ENCODE measurements at regions not wholly inside any gene's neighbourhood (a gene's known extent, or its start where the extent isn't known, plus 50 kb on each side); places are given as distances from the start of the nearest gene placed in this dataset.
A peak's percentile ranks its signal among the peaks of the same experiment; 100 is the strongest.

- no peak overlapping the region for H3K27ac ChIP-seq (ENCODE audit: low read depth, low read length)
- H3K4me3 ChIP-seq (ENCODE audit: low read depth, low read length), result no peak overlapping the region
- H3K4me1 ChIP-seq (ENCODE audit: control insufficient read depth, insufficient read depth, low read length), result peaks cover 27% of the 10 kb centered on the region
- no peaks in the 10 kb centered on the region for H3K27me3 ChIP-seq (ENCODE audit: control insufficient read depth, insufficient read depth, low read length)
- H3K36me3 ChIP-seq (ENCODE audit: control insufficient read depth, insufficient read depth, low read length), result no peaks in the 10 kb centered on the region
- peaks cover 8% of the 10 kb centered on the region; the same call in 1 of the 2 replicates for H3K9me3 ChIP-seq (ENCODE audit: control insufficient read depth, insufficient read depth, low read depth, low read length)
- no peak overlapping the region for H3K9ac ChIP-seq (ENCODE audit: low read length)
These were observed 135.3 kb upstream of the FAM20C start for GRCh38 chr7:57071-57470.

GRCh38 chr7:57482-58255 lies 134.7 kb upstream of the FAM20C start:
- Histone ChIP-seq H3K4me1 (ENCODE audit: control insufficient read depth, insufficient read depth, low read length) (peaks cover 27% of the 10 kb centered on the region), H3K27me3 (ENCODE audit: control insufficient read depth, insufficient read depth, low read length) (no peaks in the 10 kb centered on the region), H3K27ac (ENCODE audit: low read depth, low read length) (no peak overlapping the region), H3K9me3 (ENCODE audit: control insufficient read depth, insufficient read depth, low read depth, low read length) (peaks cover 7% of the 10 kb centered on the region; the same call in 1 of the 2 replicates), H3K4me3 (ENCODE audit: low read depth, low read length) (no peak overlapping the region), H3K9ac (ENCODE audit: low read length) (no peak overlapping the region), H3K36me3 (ENCODE audit: control insufficient read depth, insufficient read depth, low read length) (no peaks in the 10 kb centered on the region)

DNA sequence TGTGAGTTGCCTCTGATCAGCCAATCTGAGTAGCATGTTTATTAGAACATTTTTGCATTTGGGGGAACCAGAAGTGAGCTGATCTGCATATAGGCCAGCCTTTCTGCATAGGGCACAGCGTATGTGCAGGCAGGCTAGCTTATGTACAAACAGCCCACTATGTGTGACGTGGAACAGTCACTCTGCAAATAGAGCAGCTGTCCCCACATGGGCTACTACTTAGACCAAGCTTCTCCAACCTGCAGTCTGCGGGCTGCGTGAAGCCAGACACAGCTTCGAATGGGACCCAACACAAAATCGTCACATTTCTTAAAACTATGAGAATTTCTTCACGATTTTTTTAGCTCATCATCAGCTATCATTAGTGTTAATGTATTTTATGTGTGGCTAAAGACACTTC lies 134.1 kb upstream of the FAM20C start:
- H3K4me3 ChIP-seq (ENCODE audit: low read depth, low read length), result no peak overlapping the region
- H3K36me3 ChIP-seq (ENCODE audit: control insufficient read depth, insufficient read depth, low read length), result no peaks in the 10 kb centered on the region
- no peak overlapping the region for H3K9ac ChIP-seq (ENCODE audit: low read length)
- H3K4me1 ChIP-seq (ENCODE audit: control insufficient read depth, insufficient read depth, low read length), result peaks cover 30% of the 10 kb centered on the region
- H3K27me3 ChIP-seq (ENCODE audit: control insufficient read depth, insufficient read depth, low read length), result no peaks in the 10 kb centered on the region
- H3K27ac ChIP-seq (ENCODE audit: low read depth, low read length), result no peak overlapping the region
- 0 out of 2 replicates have a peak, but pooled peaks cover 3% of the 10 kb centered on the region for H3K9me3 ChIP-seq (ENCODE audit: control insufficient read depth, insufficient read depth, low read depth, low read length)

DNA sequence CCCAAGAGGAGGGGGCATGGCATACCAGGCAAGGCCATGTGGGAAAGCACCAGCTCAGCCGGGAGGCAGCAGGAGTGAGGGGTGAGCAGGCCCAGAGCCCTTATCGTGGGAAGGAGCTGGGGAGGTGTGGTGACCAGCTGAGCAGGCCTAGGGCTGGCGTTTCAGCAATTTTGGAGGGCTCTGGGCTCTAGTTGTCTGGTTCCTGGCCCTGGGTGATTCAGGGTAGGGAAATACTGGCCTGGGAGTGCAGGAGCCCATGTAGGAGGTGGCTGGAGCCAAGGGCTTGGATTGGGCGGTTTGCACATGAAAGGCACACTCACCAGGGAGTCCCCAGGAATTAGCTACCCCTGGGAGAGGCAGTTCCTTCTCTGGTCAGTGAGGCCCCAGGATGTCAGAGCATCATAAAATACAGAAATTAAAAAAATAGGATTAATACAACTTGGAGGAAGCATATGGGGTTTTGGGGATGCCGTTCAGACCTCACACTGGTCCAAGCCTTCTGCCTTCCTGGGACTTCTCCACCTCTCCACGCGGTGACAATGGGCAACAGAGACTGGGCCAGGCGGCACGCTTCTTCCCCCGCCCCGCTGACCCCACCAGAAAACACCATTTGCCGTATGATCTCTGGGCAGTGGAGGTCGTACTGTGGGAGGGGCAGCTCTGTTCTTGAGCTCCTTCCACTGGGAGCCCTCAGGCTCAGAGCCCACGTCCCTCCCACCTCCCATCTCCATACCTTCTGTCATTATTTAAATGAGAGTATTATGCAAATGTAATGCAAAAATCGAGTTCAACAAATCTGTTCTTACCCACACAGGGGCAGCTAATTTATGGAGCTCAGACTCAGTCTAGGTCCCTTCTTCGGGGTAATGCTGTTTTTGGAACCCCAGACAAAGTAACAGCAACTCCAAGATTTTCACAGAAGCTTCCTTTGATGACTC lies 133.0 kb upstream of the FAM20C start:
- peaks cover 36% of the 10 kb centered on the region for H3K4me1 ChIP-seq (ENCODE audit: control insufficient read depth, insufficient read depth, low read length)
- H3K4me3 ChIP-seq (ENCODE audit: low read depth, low read length), result peak overlapping the region; percentile 22; the same call in 1 of the 2 replicates
- no peaks in the 10 kb centered on the region for H3K27me3 ChIP-seq (ENCODE audit: control insufficient read depth, insufficient read depth, low read length)
- peak overlapping the region; percentile 14 for H3K9ac ChIP-seq (ENCODE audit: low read length)
- no peaks in the 10 kb centered on the region for H3K9me3 ChIP-seq (ENCODE audit: control insufficient read depth, insufficient read depth, low read depth, low read length)
- H3K36me3 ChIP-seq (ENCODE audit: control insufficient read depth, insufficient read depth, low read length), result no peaks in the 10 kb centered on the region
- H3K27ac ChIP-seq (ENCODE audit: low read depth, low read length), result no peak overlapping the region

GRCh38 chr7:60017-60675 lies 132.2 kb upstream of the FAM20C start:
- H3K4me1 ChIP-seq (ENCODE audit: control insufficient read depth, insufficient read depth, low read length), result peaks cover 41% of the 10 kb centered on the region
- no peaks in the 10 kb centered on the region for H3K36me3 ChIP-seq (ENCODE audit: control insufficient read depth, insufficient read depth, low read length)
- no peaks in the 10 kb centered on the region for H3K27me3 ChIP-seq (ENCODE audit: control insufficient read depth, insufficient read depth, low read length)
- H3K4me3 ChIP-seq (ENCODE audit: low read depth, low read length), result no peak overlapping the region
- H3K9me3 ChIP-seq (ENCODE audit: control insufficient read depth, insufficient read depth, low read depth, low read length), result no peaks in the 10 kb centered on the region
- H3K27ac ChIP-seq (ENCODE audit: low read depth, low read length), result no peak overlapping the region
- no peak overlapping the region for H3K9ac ChIP-seq (ENCODE audit: low read length)

DNA sequence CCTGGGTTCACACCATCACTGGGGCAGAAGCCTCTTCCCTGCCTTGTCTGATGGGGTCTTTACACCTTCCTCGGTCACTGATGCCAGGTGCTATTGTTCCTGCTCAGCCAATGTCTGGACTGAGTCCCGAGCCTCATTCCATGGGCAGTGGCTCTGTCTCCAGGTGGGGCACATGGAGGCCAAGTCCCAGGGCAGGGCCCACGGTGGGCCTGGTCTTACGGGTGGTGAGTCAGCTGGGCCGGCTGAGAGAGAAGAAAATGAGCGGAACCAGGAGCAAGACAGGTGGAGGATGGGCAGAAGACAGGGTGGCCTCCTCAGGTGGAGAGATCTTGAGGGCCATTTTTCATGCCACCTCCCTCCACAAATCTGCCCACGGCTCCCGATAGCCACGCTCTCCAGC lies 131.7 kb upstream of the FAM20C start:
- Histone ChIP-seq H3K36me3 (ENCODE audit: control insufficient read depth, insufficient read depth, low read length) (no peaks in the 10 kb centered on the region), H3K9ac (ENCODE audit: low read length) (no peak overlapping the region), H3K27me3 (ENCODE audit: control insufficient read depth, insufficient read depth, low read length) (no peaks in the 10 kb centered on the region), H3K27ac (ENCODE audit: low read depth, low read length) (no peak overlapping the region), H3K4me1 (ENCODE audit: control insufficient read depth, insufficient read depth, low read length) (peaks cover 41% of the 10 kb centered on the region), H3K4me3 (ENCODE audit: low read depth, low read length) (no peak overlapping the region), H3K9me3 (ENCODE audit: control insufficient read depth, insufficient read depth, low read depth, low read length) (no peaks in the 10 kb centered on the region)

- Histone ChIP-seq H3K9ac (ENCODE audit: low read length) (no peak overlapping the region), H3K4me1 (ENCODE audit: control insufficient read depth, insufficient read depth, low read length) (peaks cover 40% of the 10 kb centered on the region), H3K9me3 (ENCODE audit: control insufficient read depth, insufficient read depth, low read depth, low read length) (no peaks in the 10 kb centered on the region), H3K36me3 (ENCODE audit: control insufficient read depth, insufficient read depth, low read length) (no peaks in the 10 kb centered on the region), H3K27ac (ENCODE audit: low read depth, low read length) (no peak overlapping the region), H3K27me3 (ENCODE audit: control insufficient read depth, insufficient read depth, low read length) (no peaks in the 10 kb centered on the region), H3K4me3 (ENCODE audit: low read depth, low read length) (no peak overlapping the region)
These were observed 131.3 kb upstream of the FAM20C start for GRCh38 chr7:61111-61510.

DNA sequence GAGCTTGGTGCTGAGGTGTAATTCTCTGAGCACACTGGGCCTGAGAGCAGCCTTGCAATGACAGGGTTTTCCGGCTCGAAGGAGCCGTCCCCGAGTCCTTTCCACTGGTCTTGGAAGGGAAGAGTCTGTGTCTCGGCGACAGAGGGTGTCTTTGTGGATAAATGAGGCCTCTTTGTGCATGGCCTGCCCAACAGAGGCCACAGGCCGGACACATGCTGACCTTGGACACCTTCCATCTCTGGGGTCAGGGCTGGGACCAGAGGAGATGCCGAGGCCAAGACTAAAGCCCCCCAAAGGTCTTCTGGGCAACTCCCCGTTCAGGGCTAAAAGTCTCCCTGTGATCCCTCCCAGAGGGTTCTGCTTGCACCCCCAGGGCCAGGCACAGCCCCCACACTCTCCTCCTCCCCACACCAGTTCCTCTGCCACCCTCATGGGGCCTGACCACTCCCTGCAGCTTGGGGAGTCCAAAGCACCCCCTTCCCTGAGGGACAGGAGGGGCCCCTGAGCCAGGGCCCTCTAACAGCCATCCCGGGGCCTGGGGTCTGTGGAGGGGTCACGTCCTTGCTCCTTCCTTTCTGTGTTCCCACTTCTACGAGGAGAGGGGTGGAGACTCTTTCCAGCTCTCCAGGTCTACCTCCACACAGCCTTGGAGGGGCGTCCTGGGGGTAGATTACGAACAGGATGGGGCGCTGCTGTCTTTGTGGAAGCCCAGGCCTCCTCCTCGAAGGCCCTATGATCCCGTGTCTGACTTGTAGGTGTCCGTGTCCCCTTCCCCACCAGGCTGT lies 130.6 kb upstream of the FAM20C start:
- Histone ChIP-seq H3K4me3 (ENCODE audit: low read depth, low read length) (no peak overlapping the region), H3K27me3 (ENCODE audit: control insufficient read depth, insufficient read depth, low read length) (no peaks in the 10 kb centered on the region), H3K9me3 (ENCODE audit: control insufficient read depth, insufficient read depth, low read depth, low read length) (no peaks in the 10 kb centered on the region), H3K9ac (ENCODE audit: low read length) (no peak overlapping the region), H3K36me3 (ENCODE audit: control insufficient read depth, insufficient read depth, low read length) (no peaks in the 10 kb centered on the region), H3K4me1 (ENCODE audit: control insufficient read depth, insufficient read depth, low read length) (peaks cover 37% of the 10 kb centered on the region), H3K27ac (ENCODE audit: low read depth, low read length) (no peak overlapping the region)

DNA sequence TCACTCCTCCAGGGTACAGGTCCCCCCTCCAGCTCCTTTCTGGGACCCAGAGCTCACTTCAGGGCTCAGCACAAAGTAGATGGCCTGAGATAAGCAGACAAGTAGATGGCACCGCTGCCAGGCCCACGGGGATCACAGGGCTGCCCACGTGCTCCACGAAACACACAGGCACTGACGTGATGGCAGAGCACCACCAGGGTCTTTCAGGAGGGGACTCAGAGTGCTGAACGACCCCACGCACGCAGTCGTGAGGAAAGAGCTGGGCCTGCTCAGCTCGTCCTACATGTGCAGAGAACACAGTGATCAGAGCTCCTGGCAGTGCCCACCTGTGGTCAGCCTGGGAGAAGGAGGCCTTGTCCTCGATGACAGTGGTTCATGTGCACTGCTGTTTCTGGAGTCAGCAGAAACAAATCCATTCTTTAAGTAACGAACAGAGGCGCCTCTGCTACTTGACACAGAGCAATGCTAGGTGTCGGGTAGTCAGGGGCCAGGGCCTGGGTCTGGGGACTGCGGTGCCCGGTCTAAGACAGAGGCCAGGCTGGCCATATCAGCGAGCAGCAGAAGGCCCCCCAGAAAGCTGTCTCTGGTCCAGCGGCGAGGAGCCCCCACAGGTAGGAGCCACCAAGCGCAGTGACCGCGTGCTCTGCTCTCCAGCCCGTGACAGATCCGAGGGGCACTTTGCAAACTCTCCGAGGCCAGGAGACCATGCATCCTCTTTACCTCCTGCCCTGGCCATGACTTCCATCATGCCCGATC lies 129.8 kb upstream of the FAM20C start:
- Histone ChIP-seq H3K27ac (ENCODE audit: low read depth, low read length) (no peak overlapping the region), H3K9me3 (ENCODE audit: control insufficient read depth, insufficient read depth, low read depth, low read length) (no peaks in the 10 kb centered on the region), H3K36me3 (ENCODE audit: control insufficient read depth, insufficient read depth, low read length) (no peaks in the 10 kb centered on the region), H3K4me1 (ENCODE audit: control insufficient read depth, insufficient read depth, low read length) (peaks cover 37% of the 10 kb centered on the region), H3K4me3 (ENCODE audit: low read depth, low read length) (no peak overlapping the region), H3K27me3 (ENCODE audit: control insufficient read depth, insufficient read depth, low read length) (no peaks in the 10 kb centered on the region), H3K9ac (ENCODE audit: low read length) (no peak overlapping the region)

DNA sequence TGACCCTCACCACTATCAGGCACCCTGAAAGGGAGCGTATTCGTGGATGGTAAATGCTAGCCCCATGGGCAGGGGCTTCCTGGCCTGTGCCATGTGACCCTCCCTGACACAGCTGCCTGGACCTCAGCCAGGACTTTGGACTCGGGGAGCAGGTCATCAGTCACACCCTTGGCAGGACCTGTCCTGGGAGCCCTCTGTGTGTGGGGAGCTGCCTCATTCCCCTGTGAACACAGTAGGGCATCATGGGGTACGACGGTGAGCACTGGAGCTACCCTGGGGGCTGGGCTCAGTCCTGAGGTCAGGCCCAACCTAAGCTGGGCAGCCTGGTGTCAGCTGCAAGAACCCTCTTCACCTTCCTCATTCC lies 129.3 kb upstream of the FAM20C start:
- Histone ChIP-seq H3K9ac (ENCODE audit: low read length) (no peak overlapping the region), H3K36me3 (ENCODE audit: control insufficient read depth, insufficient read depth, low read length) (no peaks in the 10 kb centered on the region), H3K4me3 (ENCODE audit: low read depth, low read length) (no peak overlapping the region), H3K27me3 (ENCODE audit: control insufficient read depth, insufficient read depth, low read length) (no peaks in the 10 kb centered on the region), H3K27ac (ENCODE audit: low read depth, low read length) (no peak overlapping the region), H3K4me1 (ENCODE audit: control insufficient read depth, insufficient read depth, low read length) (peaks cover 37% of the 10 kb centered on the region), H3K9me3 (ENCODE audit: control insufficient read depth, insufficient read depth, low read depth, low read length) (no peaks in the 10 kb centered on the region)

All from HUES6 (cell line).